ENCODE measurements at regions not wholly inside any gene's neighbourhood (a gene's known extent, or its start where the extent isn't known, plus 50 kb on each side); places are given as distances from the start of the nearest gene placed in this dataset.
"Not testable (repeated sequence)": the region's sequence is repeated elsewhere in the genome, so short reads cannot be mapped to it uniquely, and the experiment has no call there.

- DNase-seq (ENCODE audit: low read depth) = no peak
Observed at GRCh38 chr2:64918220-64918886, 70.8 kb upstream of the SLC1A4 start.

GRCh38 chr2:64919261-64919660, 69.9 kb upstream of the SLC1A4 start:
- no peak for DNase-seq (ENCODE audit: low read depth)

- no peak for DNase-seq (ENCODE audit: low read depth)
Observed at GRCh38 chr2:64922482-64923384, 66.5 kb upstream of the SLC1A4 start.

- DNase-seq (ENCODE audit: low read depth) = no peak
Observed at GRCh38 chr2:64923385-64923710, 65.9 kb upstream of the SLC1A4 start.

- DNase-seq (ENCODE audit: low read depth) = no peak
Observed at GRCh38 chr2:64924170-64924934, 64.8 kb upstream of the SLC1A4 start.

GRCh38 chr2:64925930-64926722, 63.1 kb upstream of the SLC1A4 start:
- not testable (repeated sequence) for DNase-seq (ENCODE audit: low read depth)

- DNase-seq (ENCODE audit: low read depth) = no peak
Observed at GRCh38 chr2:64928813-64929212, 60.4 kb upstream of the SLC1A4 start.

GRCh38 chr2:64929333-64929732, 59.9 kb upstream of the SLC1A4 start:
- DNase-seq (ENCODE audit: low read depth) = no peak

- DNase-seq (ENCODE audit: low read depth) = no peak
Observed at GRCh38 chr2:64930258-64930671, 58.9 kb upstream of the SLC1A4 start.

- no peak for DNase-seq (ENCODE audit: low read depth)
Observed at GRCh38 chr2:64931246-64932115, 57.7 kb upstream of the SLC1A4 start.

- DNase-seq (ENCODE audit: low read depth) = no peak
Observed at GRCh38 chr2:64932116-64932370, 57.2 kb upstream of the SLC1A4 start.

GRCh38 chr2:64932371-64933216, 56.6 kb upstream of the SLC1A4 start:
- DNase-seq (ENCODE audit: low read depth) = no peak

- no peak for DNase-seq (ENCODE audit: low read depth)
Observed at GRCh38 chr2:64934530-64934929, 54.7 kb upstream of the SLC1A4 start.

- DNase-seq (ENCODE audit: low read depth) = no peak
Observed at GRCh38 chr2:64936809-64937208, 52.4 kb upstream of the SLC1A4 start.

GRCh38 chr2:64937314-64937686, 51.9 kb upstream of the SLC1A4 start:
- DNase-seq (ENCODE audit: low read depth) = not testable (repeated sequence)

- DNase-seq (ENCODE audit: low read depth) = no peak
Observed at GRCh38 chr2:64937687-64938491, 51.3 kb upstream of the SLC1A4 start.

- DNase-seq (ENCODE audit: low read depth) = no peak
Observed at GRCh38 chr2:64938607-64939285, 50.5 kb upstream of the SLC1A4 start.

- no peak for DNase-seq (ENCODE audit: low read depth)
Observed at GRCh38 chr2:64939332-64939917, 49.8 kb upstream of the SLC1A4 start.

Measured in stromal cell of bone marrow (primary cell).